ENCODE measurements at regions not wholly inside any gene's neighbourhood (a gene's known extent, or its start where the extent isn't known, plus 50 kb on each side); places are given as distances from the start of the nearest gene placed in this dataset.

DNA sequence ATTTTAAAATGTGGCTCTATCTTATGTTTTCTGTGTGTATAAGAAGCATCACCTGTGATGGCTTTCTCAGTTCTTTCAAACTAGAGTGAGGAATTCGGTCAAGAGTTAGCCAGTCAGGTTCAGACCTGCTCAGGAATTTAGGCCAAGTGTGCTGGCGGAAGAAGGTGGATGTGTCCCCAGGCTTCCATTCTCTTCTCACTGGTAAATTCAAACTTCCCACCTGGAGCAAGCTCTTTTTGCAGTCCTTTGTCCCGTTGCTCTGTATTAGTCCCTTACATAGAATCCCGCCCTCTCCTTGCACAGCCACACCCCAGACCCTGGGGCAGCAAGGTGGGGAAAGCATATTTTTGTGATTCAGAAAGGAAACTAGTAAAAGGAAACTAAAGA lies 124.7 kb upstream of the PWP1 start:
- no peak for DNase-seq

DNA sequence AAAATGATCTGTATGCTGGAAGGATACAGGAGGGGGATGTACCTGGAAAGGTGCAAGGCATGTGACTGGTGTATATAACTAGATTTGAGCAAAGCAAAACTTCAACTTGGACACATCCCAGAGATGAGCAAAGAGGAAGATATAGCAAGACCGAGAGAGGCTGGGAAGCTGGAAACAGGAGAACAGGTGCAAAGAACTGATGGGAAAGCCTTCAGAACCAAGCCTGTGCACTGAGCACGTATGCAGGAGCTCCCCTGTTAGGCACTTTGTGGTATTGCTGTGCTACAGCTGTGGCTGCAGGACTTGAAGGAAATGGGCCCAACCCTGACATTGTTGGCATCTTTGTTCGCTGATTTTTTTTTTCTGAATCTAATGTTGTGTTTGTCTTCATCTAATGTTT lies 120.7 kb upstream of the PWP1 start:
- DNase-seq = no peak

DNA sequence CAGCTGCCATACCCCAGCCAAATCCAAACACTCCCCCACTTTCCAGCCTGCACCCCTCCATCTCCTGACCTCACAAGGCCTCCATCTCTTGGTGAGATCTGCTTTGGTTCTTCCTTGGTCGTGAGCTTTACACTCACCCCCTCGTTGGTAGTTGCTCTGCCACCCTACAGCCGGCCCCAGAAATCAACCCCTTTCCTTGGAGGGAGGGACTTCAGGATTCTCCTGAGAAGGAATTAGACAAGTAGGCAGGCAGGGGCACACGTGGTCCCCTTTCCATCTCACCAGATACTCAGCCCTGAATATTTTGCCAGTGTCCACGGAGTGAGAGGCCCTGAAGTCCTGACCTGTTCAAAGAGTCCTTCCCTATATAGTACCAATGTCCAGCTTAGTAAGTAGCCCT lies 120.0 kb upstream of the PWP1 start:
- no peak for DNase-seq

DNA sequence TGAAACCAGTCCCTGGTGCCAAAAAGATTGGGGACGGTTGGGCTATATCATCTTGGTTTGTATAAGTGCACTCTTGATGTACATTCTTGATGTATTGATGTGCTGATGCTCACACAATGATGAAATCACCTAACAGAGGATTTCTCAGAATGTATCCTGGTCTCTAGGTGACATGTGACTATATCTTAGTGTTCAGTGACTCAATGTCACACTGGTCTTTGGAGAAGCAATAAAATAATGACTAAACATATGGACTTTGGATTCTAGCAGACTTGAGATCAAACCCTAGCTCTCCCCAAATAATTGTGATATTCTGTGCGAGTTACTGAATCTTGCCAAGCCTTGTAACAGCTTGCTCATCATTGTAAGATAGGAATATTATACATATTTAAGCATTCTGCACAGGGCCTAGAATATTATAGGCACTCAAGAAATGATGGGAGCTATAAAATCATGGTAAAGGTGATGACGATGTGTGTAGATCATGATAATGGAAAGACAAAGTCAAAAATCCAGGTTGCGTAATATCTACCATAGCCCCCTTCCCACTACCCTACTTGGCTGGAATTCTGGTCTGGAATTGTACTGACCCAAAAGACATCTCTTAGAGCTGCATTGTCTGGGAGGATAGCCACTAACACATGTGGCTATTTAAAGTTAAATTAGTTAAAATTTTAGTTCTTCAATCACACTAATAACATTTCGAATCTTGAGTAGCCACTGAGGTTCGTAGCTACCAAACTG lies 117.6 kb upstream of the PWP1 start:
- DNase-seq = no peak

GRCh38 chr12:107568718-107569117 lies 116.9 kb upstream of the PWP1 start:
- DNase-seq = no peak

GRCh38 chr12:107570721-107571120 lies 114.9 kb upstream of the PWP1 start:
- DNase-seq = no peak

DNA sequence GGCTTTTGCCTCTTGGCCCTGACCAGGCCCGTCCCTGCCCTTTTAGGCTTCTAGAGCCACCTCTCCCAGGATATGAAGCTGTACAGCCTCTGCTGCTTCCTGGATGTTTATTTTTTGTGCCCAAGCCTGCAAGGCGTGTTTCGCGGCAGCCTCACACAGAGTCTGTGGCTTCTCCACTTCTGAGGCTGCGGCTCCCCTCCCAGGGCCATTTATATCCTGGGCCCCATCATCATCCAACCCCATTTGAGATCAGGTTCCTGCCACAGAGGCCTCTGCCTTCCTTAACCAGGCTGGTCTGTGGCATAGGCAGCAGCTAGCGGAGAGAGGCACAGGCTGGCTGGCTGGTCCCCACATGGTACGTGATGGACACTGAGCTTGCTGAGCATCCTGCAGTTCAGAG lies 114.1 kb upstream of the PWP1 start:
- DNase-seq = no peak

DNA sequence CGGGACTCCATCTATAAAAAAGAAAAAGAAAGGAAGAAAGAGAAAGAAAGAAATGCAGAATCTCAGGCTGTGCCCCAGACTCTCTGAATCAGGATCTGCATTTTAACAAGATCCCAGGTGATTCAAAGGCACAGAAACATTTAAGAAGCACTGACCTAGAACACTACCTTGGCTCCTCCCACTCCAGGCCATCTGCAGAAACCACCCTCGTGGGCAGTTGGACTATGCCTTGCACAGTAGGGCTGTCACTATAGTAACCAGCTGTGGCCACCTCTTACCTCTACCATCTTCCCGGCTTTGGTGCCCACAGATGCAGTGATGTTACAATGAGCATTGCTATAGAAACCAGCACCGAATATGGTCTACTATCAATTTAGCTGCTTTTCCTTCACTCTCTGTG lies 110.9 kb upstream of the PWP1 start:
- DNase-seq = no peak

DNA sequence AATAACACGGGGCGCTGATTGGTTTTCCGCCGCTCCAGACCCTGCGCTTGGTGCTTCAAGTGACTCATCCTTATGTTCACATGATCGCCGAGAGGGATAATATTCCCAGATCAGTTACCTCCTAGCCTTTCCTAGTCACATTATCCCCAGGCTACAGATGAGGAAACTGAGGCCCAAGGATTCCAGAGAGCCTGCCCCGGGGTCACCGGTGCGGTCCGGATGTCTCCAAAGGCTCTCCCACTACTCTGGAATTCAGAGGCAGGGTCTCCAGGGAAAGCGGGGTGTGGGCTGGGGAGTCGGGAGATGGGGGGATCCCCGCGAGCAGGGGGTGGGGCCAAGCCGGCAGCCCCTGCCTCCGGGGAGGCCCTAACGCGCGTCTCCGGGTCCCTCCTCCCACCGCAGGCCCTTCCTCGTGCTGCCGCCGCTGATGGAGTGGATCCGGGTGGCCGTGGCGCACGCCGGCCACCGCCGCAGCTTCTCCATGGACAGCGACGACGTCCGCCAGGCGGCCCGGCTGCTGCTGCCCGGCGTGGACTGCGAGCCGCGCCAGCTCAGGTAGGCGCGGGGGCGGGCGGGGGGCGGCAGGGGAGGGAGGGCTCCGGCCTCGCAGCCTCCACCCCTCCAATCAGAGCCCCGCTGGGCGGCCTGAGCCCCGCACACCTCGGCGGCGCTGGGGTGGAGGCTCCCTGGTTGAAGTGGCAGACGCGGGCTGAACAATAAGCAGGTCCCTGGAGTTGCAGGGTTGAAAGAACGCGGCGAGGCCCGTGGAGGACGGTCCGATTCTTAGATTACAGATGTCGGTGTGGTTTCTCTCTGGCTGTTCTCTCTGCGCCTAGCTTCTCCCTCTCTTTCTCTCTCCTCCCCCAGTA lies 104.6 kb upstream of the PWP1 start:
- no peak for DNase-seq

GRCh38 chr12:107581619-107582015 lies 104.0 kb upstream of the PWP1 start:
- DNase-seq = no peak

DNA sequence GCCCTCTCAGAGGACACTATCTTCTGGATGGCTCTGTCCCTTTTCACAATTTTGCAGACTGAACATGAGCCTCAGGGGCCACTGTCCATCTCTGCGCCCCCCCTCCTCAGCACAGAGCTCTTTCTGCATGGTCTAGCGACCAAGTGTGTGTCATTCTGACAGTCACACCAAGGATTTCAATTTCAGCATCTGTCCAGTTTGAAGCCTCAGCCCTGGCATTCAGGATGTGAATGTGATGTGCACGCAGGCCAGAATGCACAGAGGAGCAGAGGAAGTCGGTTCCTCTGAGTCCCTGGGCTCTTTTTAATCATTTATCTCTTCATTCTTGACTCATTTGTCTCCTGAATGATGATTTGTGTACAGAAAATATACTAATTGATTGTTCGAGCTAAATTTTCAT lies 102.0 kb upstream of the PWP1 start:
- no peak for DNase-seq

DNA sequence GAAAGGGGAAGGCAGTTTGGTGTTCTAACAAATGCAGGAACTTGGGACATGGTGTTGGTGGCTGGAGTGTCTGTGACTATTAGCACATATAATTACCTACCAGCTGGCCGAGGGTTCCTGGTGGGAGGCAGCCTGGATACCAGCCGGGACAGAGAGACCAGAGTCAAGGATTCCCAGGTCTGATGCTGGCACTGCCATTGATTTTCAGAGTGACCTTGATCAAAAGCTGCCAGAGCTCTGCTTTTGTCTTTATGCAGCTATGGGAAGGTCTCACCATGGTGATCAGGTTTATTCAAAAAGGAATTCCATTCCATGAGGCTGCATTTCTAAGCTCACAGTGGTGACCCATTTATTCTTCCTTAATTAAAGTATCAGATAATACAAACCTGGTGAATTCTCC lies 101.0 kb upstream of the PWP1 start:
- no peak for DNase-seq

- no peak for DNase-seq
Measured at GRCh38 chr12:107586256-107586970, 99.2 kb upstream of the PWP1 start.

- no peak for DNase-seq
Measured at GRCh38 chr12:107590413-107590812, 95.2 kb upstream of the PWP1 start.

GRCh38 chr12:107590814-107591375 lies 94.7 kb upstream of the PWP1 start:
- no peak for DNase-seq

DNA sequence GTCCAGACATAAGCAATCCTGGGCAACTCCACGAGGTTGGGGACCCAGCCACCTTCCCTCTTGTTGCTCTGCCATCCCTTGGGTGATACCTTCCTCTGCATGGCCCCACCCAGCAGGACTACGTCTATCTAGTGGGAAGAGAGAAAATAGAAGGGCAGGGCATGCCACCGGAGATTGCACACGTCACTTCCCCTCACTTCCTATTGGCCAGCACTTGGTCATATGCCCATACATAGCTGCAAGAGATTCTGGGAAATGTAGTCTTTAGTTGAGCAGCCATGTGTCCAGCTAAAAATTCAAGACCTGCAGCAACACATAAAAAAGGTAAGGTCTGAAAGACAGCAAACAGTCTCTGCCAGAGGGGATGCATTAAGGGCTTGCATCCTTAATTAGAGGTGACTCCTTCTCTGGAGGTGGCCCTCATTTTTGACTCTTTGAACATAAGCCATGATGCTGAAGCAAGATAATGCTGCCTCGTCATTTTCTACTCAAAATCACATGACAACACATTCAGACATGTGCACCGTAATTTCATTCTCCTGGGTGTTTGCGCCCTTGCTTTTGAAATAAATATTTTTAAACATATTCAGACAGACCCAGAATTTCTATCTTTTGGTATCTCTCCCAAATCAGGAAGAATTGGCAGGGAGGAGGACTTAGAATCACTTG lies 91.8 kb upstream of the PWP1 start:
- DNase-seq = no peak

DNA sequence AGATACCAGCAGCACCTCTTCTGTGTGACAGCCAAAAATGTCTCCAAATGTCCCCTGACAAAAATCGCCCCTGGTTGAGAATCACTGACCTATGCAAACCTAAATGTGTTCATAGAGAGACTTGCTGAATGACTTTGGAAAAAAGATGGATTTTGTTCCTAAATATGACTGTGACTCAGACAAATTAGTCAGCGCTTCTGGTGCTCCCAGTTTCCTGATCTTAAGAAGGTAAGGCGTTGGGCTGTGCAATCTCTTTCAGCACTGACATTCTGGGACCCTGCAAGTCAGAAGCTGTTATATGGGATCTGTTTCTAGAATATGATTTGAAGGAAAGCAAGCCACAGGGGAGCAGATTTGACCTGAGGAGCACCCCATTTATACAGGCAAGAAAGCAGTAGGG lies 90.6 kb upstream of the PWP1 start:
- no peak for DNase-seq

- DNase-seq = no peak
Measured at GRCh38 chr12:107597695-107598410, 87.7 kb upstream of the PWP1 start.

- DNase-seq = no peak
Measured at GRCh38 chr12:107598906-107599305, 86.7 kb upstream of the PWP1 start.

DNA sequence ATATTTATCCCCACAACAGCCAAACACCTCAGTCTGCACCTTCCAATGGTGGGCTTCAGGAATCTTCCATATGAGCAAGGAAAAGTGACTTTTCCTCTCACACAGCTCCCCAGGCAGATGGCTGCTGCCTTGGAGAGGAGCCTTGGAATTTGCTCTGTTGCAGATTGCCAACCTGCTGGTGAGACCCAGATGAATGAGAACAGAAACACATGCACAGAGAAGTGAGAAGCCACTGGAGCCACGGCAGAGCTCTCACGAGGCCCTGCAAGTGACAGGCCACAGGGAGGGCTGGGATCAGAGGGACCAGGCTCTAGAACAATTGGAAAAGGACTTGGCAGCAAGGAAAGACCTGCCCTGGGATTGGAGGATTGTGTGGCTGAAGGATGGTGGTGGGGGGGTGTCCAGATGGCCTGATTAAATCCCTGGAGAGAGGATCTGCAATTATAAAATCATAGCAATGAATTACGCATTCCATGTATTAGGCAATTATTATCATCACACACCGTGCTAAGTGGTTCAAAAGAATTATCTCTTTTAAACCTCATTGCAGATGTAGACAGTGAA lies 84.9 kb upstream of the PWP1 start:
- DNase-seq = no peak

GRCh38 chr12:107602446-107602845 lies 83.2 kb upstream of the PWP1 start:
- no peak for DNase-seq

DNA sequence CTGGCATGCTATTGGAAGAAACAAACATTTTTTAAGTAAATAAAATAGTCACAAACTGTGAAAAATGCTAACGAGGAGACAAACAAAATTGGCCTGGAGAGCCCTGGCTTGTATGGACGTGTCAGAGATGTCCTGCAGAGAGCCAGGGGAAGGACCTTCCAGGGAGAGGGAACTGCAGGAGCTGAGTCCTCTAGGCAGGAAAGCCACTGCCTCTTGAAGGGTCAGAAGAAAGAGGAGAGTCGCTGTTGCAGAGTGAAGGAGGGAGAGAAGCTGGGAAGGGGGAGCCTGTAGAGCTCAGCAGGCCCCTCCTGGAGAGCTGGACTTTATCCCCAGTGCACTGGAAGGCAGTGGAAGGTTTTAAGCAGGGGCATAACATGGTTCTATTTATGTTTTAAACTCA lies 80.3 kb upstream of the PWP1 start:
- no peak for DNase-seq

Measured in NCI-H1436 treated with DMSO at 0.1 percent for 48 hours (cell line).